Keratinocyte (primary cell): ENCODE measurements at regions not wholly inside any gene's neighbourhood (a gene's known extent, or its start where the extent isn't known, plus 50 kb on each side); places are given as distances from the start of the nearest gene placed in this dataset.

Experiments used
- DNase-seq: peaks from one replicate; pipeline ENCODE4 v3.0.0-alpha.2; 2011; ENCODE audit warnings: low read depth, missing footprints, low spot score
- FAIRE-seq: peaks from 2 replicates; lab custom pipeline; 2011; peaks lifted over from hg19 to GRCh38; lab: Jason Lieb, UNC
- H2AFZ ChIP-seq: 2 replicates; pipeline ENCODE4 v1.6.0; 2012; ENCODE audit warnings: low read length, control low read depth, inconsistent platforms; ENCODE audit not compliant: control insufficient read depth
- H3K27ac ChIP-seq: 2 replicates; pipeline ENCODE4 v1.5.1; 2011; ENCODE audit warnings: low read length; ENCODE audit not compliant: control insufficient read depth, insufficient read depth
- H3K27me3 ChIP-seq: 3 replicates; pipeline ENCODE4 v1.6.0; 2011; ENCODE audit warnings: low read length; ENCODE audit not compliant: control insufficient read depth, insufficient read depth; ENCODE audit errors: extremely low read depth
- H3K36me3 ChIP-seq, 2 experiments: 2 replicates in 1 of 2; 3 replicates in 1 of 2; pipeline ENCODE4 v1.5.1; 2011; ENCODE audit warnings: low read length in 2 of 2, mild to moderate bottlenecking in 1 of 2; ENCODE audit not compliant: control insufficient read depth in 2 of 2, insufficient read depth in 2 of 2; ENCODE audit errors: extremely low read depth in 1 of 2
- H3K4me1 ChIP-seq: 3 replicates; pipeline ENCODE4 v1.5.1; 2011; ENCODE audit warnings: low read length; ENCODE audit not compliant: control insufficient read depth, insufficient read depth; ENCODE audit errors: extremely low read depth
- H3K4me2 ChIP-seq: 3 replicates; pipeline ENCODE4 v1.6.0; 2011; ENCODE audit warnings: low read depth, low read length; ENCODE audit not compliant: control insufficient read depth, insufficient read depth; ENCODE audit errors: extremely low read depth
- H3K4me3 ChIP-seq, 3 experiments: fragments of 200-600 bp in 1 of 3; sonication (generic) in 1 of 3; 2 replicates in 2 of 3; 3 replicates in 1 of 3; pipeline ENCODE4 v1.5.1; 2011 to 2016; ENCODE audit warnings: low read length in 3 of 3, mild to moderate bottlenecking in 3 of 3, control low read depth in 2 of 3, inconsistent platforms in 1 of 3, low read depth in 1 of 3, mixed read lengths in 1 of 3, mixed run types in 1 of 3, moderate library complexity in 1 of 3; ENCODE audit not compliant: control insufficient read depth in 2 of 3, insufficient read depth in 2 of 3; ENCODE audit errors: extremely low read depth in 1 of 3
- H3K79me2 ChIP-seq: 2 replicates; pipeline ENCODE4 v1.6.0; 2012; ENCODE audit warnings: low read length; ENCODE audit not compliant: control insufficient read depth, insufficient read depth
- H3K9ac ChIP-seq: 3 replicates; pipeline ENCODE4 v1.6.0; 2011; ENCODE audit warnings: low read length; ENCODE audit not compliant: control insufficient read depth, insufficient read depth; ENCODE audit errors: extremely low read depth
- H3K9me1 ChIP-seq: 3 replicates; pipeline ENCODE4 v1.6.0; 2011; ENCODE audit warnings: low read length; ENCODE audit not compliant: control insufficient read depth, insufficient read depth; ENCODE audit errors: extremely low read depth
- H3K9me3 ChIP-seq: 2 replicates; pipeline ENCODE4 v1.5.1; 2012; ENCODE audit warnings: low read depth, low read length; ENCODE audit not compliant: control insufficient read depth
- H4K20me1 ChIP-seq: 3 replicates; pipeline ENCODE4 v1.6.0; 2011; ENCODE audit warnings: low read length; ENCODE audit not compliant: control insufficient read depth, insufficient read depth; ENCODE audit errors: extremely low read depth
- CTCF ChIP-seq, 3 experiments: IDR thresholded peaks in 1 of 3; conservative IDR thresholded peaks in 1 of 3; optimal IDR thresholded peaks in 1 of 3; 2 replicates in 2 of 3; 3 replicates in 1 of 3; pipeline versions ENCODE3 to v1.5.1; 2011; ENCODE audit warnings: low read length in 3 of 3, mild to moderate bottlenecking in 3 of 3, moderate library complexity in 2 of 3, control low read depth in 1 of 3, inconsistent platforms in 1 of 3; ENCODE audit not compliant: insufficient read depth in 2 of 3; ENCODE audit errors: extremely low read depth in 1 of 3
- EZH2 ChIP-seq: IDR thresholded peaks from one replicate; pipeline ENCODE4 v1.6.1; 2012; ENCODE audit warnings: inconsistent platforms, mild to moderate bottlenecking, low read length, moderate library complexity
- dilution Hi-C: fragments of 300-500 bp; cut with MboI; formaldehyde crosslinking; loops from one replicate; pipeline ENCODE4 v1.7.0; 2020; ENCODE audit warnings: low sequenced_read_pairs; ENCODE audit not compliant: extremely low pct_ligation_motif_present

GRCh38 chr11:19603771-19604170 is 108.9 kb upstream of the NAV2 start:
- DNase-seq (no peak), FAIRE-seq (no peak)
- H3K4me1 ChIP-seq = no peaks in the 10 kb centered on the region
- H3K27ac ChIP-seq = no peak overlapping the region
- dilution Hi-C loops = no loop called here
- H4K20me1 ChIP-seq = no peaks in the 10 kb centered on the region
- no peaks in the 10 kb centered on the region for H3K79me2 ChIP-seq
- peaks cover 9% of the 10 kb centered on the region for H3K27me3 ChIP-seq
- TF ChIP-seq EZH2 = no peak
- no peak for TF ChIP-seq CTCF (optimal IDR thresholded peaks at IDR 0.05 in 1 of 3, IDR thresholded peaks at IDR 0.05 in 1 of 3, conservative IDR thresholded peaks at IDR 0.05 in 1 of 3; ENCODE audit: extremely low read depth in 1 of 3, insufficient read depth in 2 of 3, low read length in 3 of 3)
- H2AFZ ChIP-seq = no peak overlapping the region
- H3K9me1 ChIP-seq = no peaks in the 10 kb centered on the region
- no peaks in the 10 kb centered on the region for H3K9me3 ChIP-seq
- H3K4me3 ChIP-seq = no peak overlapping the region
- H3K36me3 ChIP-seq = no peaks in the 10 kb centered on the region
- H3K9ac ChIP-seq = no peak overlapping the region
- no peak overlapping the region for H3K4me2 ChIP-seq

- H3K4me3 ChIP-seq = no peak overlapping the region
- no peaks in the 10 kb centered on the region for H3K9me3 ChIP-seq
- dilution Hi-C loops = no loop called here
- no peak overlapping the region for H2AFZ ChIP-seq
- TF ChIP-seq CTCF (optimal IDR thresholded peaks at IDR 0.05 in 1 of 3, IDR thresholded peaks at IDR 0.05 in 1 of 3, conservative IDR thresholded peaks at IDR 0.05 in 1 of 3; ENCODE audit: extremely low read depth in 1 of 3, insufficient read depth in 2 of 3, low read length in 3 of 3) (no peak), EZH2 (no peak)
- H3K4me2 ChIP-seq = no peak overlapping the region
- H3K9ac ChIP-seq = no peak overlapping the region
- H3K9me1 ChIP-seq = no peaks in the 10 kb centered on the region
- no peak overlapping the region for H3K27ac ChIP-seq
- H3K27me3 ChIP-seq = peaks cover 9% of the 10 kb centered on the region
- FAIRE-seq (no peak), DNase-seq (no peak)
- no peaks in the 10 kb centered on the region for H3K4me1 ChIP-seq
- no peaks in the 10 kb centered on the region for H4K20me1 ChIP-seq
- no peaks in the 10 kb centered on the region for H3K36me3 ChIP-seq
- H3K79me2 ChIP-seq = no peaks in the 10 kb centered on the region
Measured at GRCh38 chr11:19602891-19603290, 109.7 kb upstream of the NAV2 start.
